ENCODE measurements at regions not wholly inside any gene's neighbourhood (a gene's known extent, or its start where the extent isn't known, plus 50 kb on each side); places are given as distances from the start of the nearest gene placed in this dataset.

DNA sequence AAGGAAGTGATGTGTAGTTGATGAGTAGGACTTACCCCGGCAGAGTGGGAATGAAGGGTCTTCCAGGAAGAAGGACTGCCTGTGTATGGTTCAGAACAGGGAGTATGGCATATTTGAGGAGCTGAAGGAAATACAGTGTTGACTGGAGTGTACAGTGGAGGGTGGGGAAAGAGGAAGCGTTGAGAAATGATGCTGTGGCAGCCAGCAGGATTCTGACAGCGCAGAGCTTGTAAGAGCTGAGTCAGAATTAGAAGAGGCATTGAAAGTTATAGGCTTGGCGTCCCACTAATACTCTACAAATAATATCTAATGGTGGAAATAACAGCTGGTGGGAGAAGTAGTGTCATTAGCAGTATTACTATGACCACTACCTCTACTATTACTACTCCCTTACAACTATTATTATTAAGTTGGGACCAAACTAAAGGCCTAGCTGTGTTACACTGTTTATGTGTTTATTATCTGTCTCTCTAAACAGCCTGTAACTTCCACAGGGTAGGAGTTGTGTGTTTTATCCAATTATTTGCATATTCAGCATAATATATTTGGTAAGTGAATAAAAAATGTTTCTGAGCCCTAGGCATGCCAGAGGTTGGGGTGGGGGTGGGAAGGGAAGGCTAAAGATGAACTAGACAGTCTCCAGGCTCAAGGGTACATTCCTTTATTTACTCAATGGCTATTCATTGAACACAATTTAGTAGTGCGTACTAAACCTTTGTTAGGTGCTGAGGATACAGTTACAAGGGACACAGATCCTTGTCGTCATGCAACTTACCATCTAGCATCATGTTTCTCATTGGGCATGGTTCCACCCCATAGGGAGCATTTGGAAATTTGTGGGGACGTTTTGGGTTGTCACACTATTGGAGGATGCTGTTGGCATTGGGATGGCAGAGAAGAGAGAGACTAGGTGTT lies 428.8 kb upstream of the ONECUT1 start (continued):
- TF ChIP-seq ZNF407 (IDR thresholded peaks at IDR 0.05; ENCODE audit: low read depth) (no peak), CHCHD3 (CRISPR knock-in tag; IDR thresholded peaks at IDR 0.05) (no peak), GATA2 (CRISPR knock-in tag; IDR thresholded peaks at IDR 0.05) (no peak), ELF1 (tag; IDR thresholded peaks at IDR 0.05) (no peak), NFRKB (IDR thresholded peaks at IDR 0.05; ENCODE audit: low read depth) (no peak), MYBL2 (IDR thresholded peaks at IDR 0.05; ENCODE audit: low read depth) (no peak), MYBL2 (CRISPR knock-in tag; IDR thresholded peaks at IDR 0.05; ENCODE audit: borderline replicate concordance) (no peak), NRF1 (conservative IDR thresholded peaks at IDR 0.05 in 1 of 2, IDR thresholded peaks at IDR 0.05 in 1 of 2) (no peak), ZNF316 (IDR thresholded peaks at IDR 0.05) (0 out of 2 replicates have a peak, but pooled peaks have one; percentile 29), NCOA2 (IDR thresholded peaks at IDR 0.05; ENCODE audit: partially characterized antibody in 2 of 2) (no peak), ZNF398 (CRISPR knock-in tag; IDR thresholded peaks at IDR 0.05) (no peak), HMGXB4 (CRISPR knock-in tag; IDR thresholded peaks at IDR 0.05) (no peak), MAFG (tag; conservative IDR thresholded peaks at IDR 0.05) (0 out of 2 replicates have a peak, but pooled peaks have one; percentile 18)
- TF ChIP-seq, protein P1, sequence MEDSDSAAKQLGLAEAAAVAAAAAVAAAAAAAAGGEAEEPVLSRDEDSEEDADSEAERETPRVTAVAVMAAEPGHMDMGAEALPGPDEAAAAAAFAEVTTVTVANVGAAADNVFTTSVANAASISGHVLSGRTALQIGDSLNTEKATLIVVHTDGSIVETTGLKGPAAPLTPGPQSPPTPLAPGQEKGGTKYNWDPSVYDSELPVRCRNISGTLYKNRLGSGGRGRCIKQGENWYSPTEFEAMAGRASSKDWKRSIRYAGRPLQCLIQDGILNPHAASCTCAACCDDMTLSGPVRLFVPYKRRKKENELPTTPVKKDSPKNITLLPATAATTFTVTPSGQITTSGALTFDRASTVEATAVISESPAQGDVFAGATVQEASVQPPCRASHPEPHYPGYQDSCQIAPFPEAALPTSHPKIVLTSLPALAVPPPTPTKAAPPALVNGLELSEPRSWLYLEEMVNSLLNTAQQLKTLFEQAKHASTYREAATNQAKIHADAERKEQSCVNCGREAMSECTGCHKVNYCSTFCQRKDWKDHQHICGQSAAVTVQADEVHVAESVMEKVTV (CRISPR knock-in tag; IDR thresholded peaks at IDR 0.05) = no peak
